Adrenal gland (tissue), 5 donors: ENCODE measurements at regions not wholly inside any gene's neighbourhood (a gene's known extent, or its start where the extent isn't known, plus 50 kb on each side); places are given as distances from the start of the nearest gene placed in this dataset.

Source experiments
- POLR2A ChIP-seq, 2 donors: fragments of 450-650 bp; IDR thresholded peaks; one replicate each; pipeline ENCODE4 v1.6.1; 2017; ENCODE audit warnings: antibody characterized with exemption in 2 of 2, mild to moderate bottlenecking in 2 of 2, moderate library complexity in 1 of 2
- TF ChIP-seq, protein P1 (sequence below), 6 experiments: fragments of 450-650 bp in 4 of 6; fragments of 200-600 bp in 2 of 6; sonication (generic) in 1 of 6; IDR thresholded peaks; 1 replicate in 5 of 6; 2 replicates in 1 of 6; pipeline versions ENCODE4 v1.5.1 to v1.8.0; 2016 to 2021; ENCODE audit warnings: antibody characterized with exemption in 6 of 6, mild to moderate bottlenecking in 2 of 6, moderate library complexity in 1 of 6
- donor health status: DM: no; HTN: no; CAD: no.

GRCh38 chr2:234679741-234680687 lies 183.1 kb upstream of the ARL4C start:
- TF ChIP-seq POLR2A (IDR thresholded peaks at IDR 0.05): no peak
- TF ChIP-seq, protein P1, sequence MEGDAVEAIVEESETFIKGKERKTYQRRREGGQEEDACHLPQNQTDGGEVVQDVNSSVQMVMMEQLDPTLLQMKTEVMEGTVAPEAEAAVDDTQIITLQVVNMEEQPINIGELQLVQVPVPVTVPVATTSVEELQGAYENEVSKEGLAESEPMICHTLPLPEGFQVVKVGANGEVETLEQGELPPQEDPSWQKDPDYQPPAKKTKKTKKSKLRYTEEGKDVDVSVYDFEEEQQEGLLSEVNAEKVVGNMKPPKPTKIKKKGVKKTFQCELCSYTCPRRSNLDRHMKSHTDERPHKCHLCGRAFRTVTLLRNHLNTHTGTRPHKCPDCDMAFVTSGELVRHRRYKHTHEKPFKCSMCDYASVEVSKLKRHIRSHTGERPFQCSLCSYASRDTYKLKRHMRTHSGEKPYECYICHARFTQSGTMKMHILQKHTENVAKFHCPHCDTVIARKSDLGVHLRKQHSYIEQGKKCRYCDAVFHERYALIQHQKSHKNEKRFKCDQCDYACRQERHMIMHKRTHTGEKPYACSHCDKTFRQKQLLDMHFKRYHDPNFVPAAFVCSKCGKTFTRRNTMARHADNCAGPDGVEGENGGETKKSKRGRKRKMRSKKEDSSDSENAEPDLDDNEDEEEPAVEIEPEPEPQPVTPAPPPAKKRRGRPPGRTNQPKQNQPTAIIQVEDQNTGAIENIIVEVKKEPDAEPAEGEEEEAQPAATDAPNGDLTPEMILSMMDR (IDR thresholded peaks at IDR 0.05): no peak
